ENCODE measurements at regions not wholly inside any gene's neighbourhood (a gene's known extent, or its start where the extent isn't known, plus 50 kb on each side); places are given as distances from the start of the nearest gene placed in this dataset.

GRCh38 chrX:17986977-17987376 is 125.9 kb upstream of the RAI2 start:
- Histone ChIP-seq H3K9me3 (no peaks in the 10 kb centered on the region), H3K27me3 (ENCODE audit: insufficient read depth in 3 of 3, low read length in 2 of 3) (peaks cover 0 to 3% (median 0%) of the 10 kb centered on the region in 3 donors), H3K4me1 (no peaks in the 10 kb centered on the region), H3K36me3 (ENCODE audit: insufficient read depth in 1 of 2, low read depth in 1 of 2) (no peaks in the 10 kb centered on the region), H3K27ac (no peak overlapping the region), H3K4me3 (no peak overlapping the region)
- 73 to 90% (median 89%) methylated on average over 3 of the region's 3 CpGs for WGBS, 3 donors
- intact Hi-C loops (cut with DNase I), result no loop called here
- no peak for DNase-seq
- TF ChIP-seq, protein P1, sequence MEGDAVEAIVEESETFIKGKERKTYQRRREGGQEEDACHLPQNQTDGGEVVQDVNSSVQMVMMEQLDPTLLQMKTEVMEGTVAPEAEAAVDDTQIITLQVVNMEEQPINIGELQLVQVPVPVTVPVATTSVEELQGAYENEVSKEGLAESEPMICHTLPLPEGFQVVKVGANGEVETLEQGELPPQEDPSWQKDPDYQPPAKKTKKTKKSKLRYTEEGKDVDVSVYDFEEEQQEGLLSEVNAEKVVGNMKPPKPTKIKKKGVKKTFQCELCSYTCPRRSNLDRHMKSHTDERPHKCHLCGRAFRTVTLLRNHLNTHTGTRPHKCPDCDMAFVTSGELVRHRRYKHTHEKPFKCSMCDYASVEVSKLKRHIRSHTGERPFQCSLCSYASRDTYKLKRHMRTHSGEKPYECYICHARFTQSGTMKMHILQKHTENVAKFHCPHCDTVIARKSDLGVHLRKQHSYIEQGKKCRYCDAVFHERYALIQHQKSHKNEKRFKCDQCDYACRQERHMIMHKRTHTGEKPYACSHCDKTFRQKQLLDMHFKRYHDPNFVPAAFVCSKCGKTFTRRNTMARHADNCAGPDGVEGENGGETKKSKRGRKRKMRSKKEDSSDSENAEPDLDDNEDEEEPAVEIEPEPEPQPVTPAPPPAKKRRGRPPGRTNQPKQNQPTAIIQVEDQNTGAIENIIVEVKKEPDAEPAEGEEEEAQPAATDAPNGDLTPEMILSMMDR (IDR thresholded peaks at IDR 0.05), result no peak
- no peak for ATAC-seq

- H3K4me1 ChIP-seq, result no peaks in the 10 kb centered on the region
- TF ChIP-seq, protein P1 (IDR thresholded peaks at IDR 0.05), result no peak
- H3K27me3 ChIP-seq (ENCODE audit: insufficient read depth in 3 of 3, low read length in 2 of 3), result peaks cover 0 to 2% (median 0%) of the 10 kb centered on the region in 3 donors
- intact Hi-C loops (cut with DNase I), result no loop called here
- DNase-seq, result no peak
- 75 to 81% (median 76%) methylated on average over 5 of the region's 5 CpGs for WGBS, 3 donors
- H3K27ac ChIP-seq, result no peak overlapping the region
- ATAC-seq, result no peak
- no peaks in the 10 kb centered on the region for H3K9me3 ChIP-seq
- no peaks in the 10 kb centered on the region for H3K36me3 ChIP-seq (ENCODE audit: insufficient read depth in 1 of 2, low read depth in 1 of 2)
- no peak overlapping the region for H3K4me3 ChIP-seq
These were observed 125.3 kb upstream of the RAI2 start for GRCh38 chrX:17986440-17986839.

GRCh38 chrX:17984415-17984814 is 123.3 kb upstream of the RAI2 start:
- H3K36me3 ChIP-seq (ENCODE audit: insufficient read depth in 1 of 2, low read depth in 1 of 2), result no peaks in the 10 kb centered on the region
- TF ChIP-seq, protein P1 (IDR thresholded peaks at IDR 0.05), result no peak
- ATAC-seq (no peak), DNase-seq (no peak)
- H3K27me3 ChIP-seq (ENCODE audit: insufficient read depth in 3 of 3, low read length in 2 of 3), result no peaks in the 10 kb centered on the region
- no peaks in the 10 kb centered on the region for H3K4me1 ChIP-seq
- no peaks in the 10 kb centered on the region for H3K9me3 ChIP-seq
- H3K27ac ChIP-seq, result no peak overlapping the region
- WGBS, 3 donors, result 48 to 59% (median 55%) methylated on average over 5 of the region's 5 CpGs
- intact Hi-C loops (cut with DNase I), result no loop called here
- no peak overlapping the region for H3K4me3 ChIP-seq

DNA sequence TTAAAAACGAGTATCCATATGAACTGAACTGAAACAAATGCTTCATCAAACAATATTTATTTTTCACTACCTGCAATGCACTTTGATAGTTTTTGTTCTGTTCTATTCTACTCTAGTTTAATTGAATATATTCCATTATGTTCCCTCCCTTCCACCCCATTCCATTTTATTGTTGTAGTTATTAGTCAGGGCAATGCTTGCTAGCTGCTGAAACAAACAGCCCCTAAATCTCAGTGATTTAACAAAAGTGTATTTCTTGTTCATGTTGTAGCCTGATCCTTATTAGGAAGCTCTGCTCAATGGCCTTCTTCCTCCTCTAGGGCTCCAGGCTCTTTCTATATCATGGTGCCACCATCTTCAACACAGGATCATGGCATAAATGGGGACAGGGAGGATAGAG is 122.3 kb upstream of the RAI2 start:
- ATAC-seq (no peak), DNase-seq (no peak)
- H3K4me3 ChIP-seq, result no peak overlapping the region
- H3K9me3 ChIP-seq, result no peaks in the 10 kb centered on the region
- no peaks in the 10 kb centered on the region for H3K4me1 ChIP-seq
- intact Hi-C loops (cut with DNase I), result no loop called here
- 50 to 81% (median 76%) methylated on average over 1 of the region's 1 CpG for WGBS, 3 donors
- no peaks in the 10 kb centered on the region for H3K27me3 ChIP-seq (ENCODE audit: insufficient read depth in 3 of 3, low read length in 2 of 3)
- H3K36me3 ChIP-seq (ENCODE audit: insufficient read depth in 1 of 2, low read depth in 1 of 2), result no peaks in the 10 kb centered on the region
- TF ChIP-seq, protein P1 (IDR thresholded peaks at IDR 0.05), result no peak
- H3K27ac ChIP-seq, result no peak overlapping the region

- ATAC-seq (no peak), DNase-seq (no peak)
- peaks cover 0 to 3% (median 0%) of the 10 kb centered on the region in 3 donors for H3K27me3 ChIP-seq (ENCODE audit: insufficient read depth in 3 of 3, low read length in 2 of 3)
- H3K9me3 ChIP-seq, result no peaks in the 10 kb centered on the region
- H3K36me3 ChIP-seq (ENCODE audit: insufficient read depth in 1 of 2, low read depth in 1 of 2), result no peaks in the 10 kb centered on the region
- no peaks in the 10 kb centered on the region for H3K4me1 ChIP-seq
- no peak overlapping the region for H3K27ac ChIP-seq
- TF ChIP-seq, protein P1 (IDR thresholded peaks at IDR 0.05), result no peak
- intact Hi-C loops (cut with DNase I), result no loop called here
- WGBS, 3 donors, result 64 to 77% (median 76%) methylated on average over 3 of the region's 3 CpGs
- H3K4me3 ChIP-seq, result no peak overlapping the region
These were observed 116.6 kb upstream of the RAI2 start for GRCh38 chrX:17977696-17978095.

All from psoas muscle (tissue), 7 donors.